Vagina (tissue), 2 donors: ENCODE measurements at regions not wholly inside any gene's neighbourhood (a gene's known extent, or its start where the extent isn't known, plus 50 kb on each side); places are given as distances from the start of the nearest gene placed in this dataset.

Experiments
- DNase-seq, 2 donors: peaks; one replicate each; pipeline ENCODE4 v3.0.0-alpha.2; 2017; ENCODE audit errors: extremely low spot score in 2 of 2
- H3K27ac ChIP-seq: fragments of 200-600 bp; sonication (generic); one replicate; pipeline ENCODE4 v1.5.1; 2019
- H3K27me3 ChIP-seq: fragments of 200-600 bp; sonication (generic); one replicate; pipeline ENCODE4 v1.5.1; 2019
- H3K36me3 ChIP-seq, 2 donors: fragments of 200-600 bp; sonication (generic); one replicate each; pipeline ENCODE4 v1.5.1; 2017 to 2019
- H3K4me1 ChIP-seq: fragments of 200-600 bp; sonication (generic); one replicate; pipeline ENCODE4 v1.5.1; 2019
- H3K4me3 ChIP-seq, 2 donors: fragments of 200-600 bp; sonication (generic); 1 replicate in 1 of 2; 2 replicates in 1 of 2; pipeline ENCODE4 v1.5.1; 2016 to 2019
- H3K9me3 ChIP-seq: fragments of 200-600 bp; sonication (generic); one replicate; pipeline ENCODE4 v1.5.1; 2019
- POLR2A ChIP-seq, 2 donors: fragments of 450-650 bp; IDR thresholded peaks; one replicate each; pipeline ENCODE4 v1.6.1; 2017; ENCODE audit warnings: antibody characterized with exemption in 2 of 2, mild to moderate bottlenecking in 2 of 2, moderate library complexity in 2 of 2
- POLR2AphosphoS5 ChIP-seq, 2 donors: sonication (generic); formaldehyde crosslinking; IDR thresholded peaks; one replicate each; pipeline ENCODE4 v1.9.0; 2017; ENCODE audit warnings: antibody characterized with exemption in 2 of 2, mild to moderate bottlenecking in 2 of 2, low read depth in 1 of 2; ENCODE audit not compliant: insufficient read depth in 1 of 2
- intact Hi-C: fragments of 100-400 bp; cut with DNase I; formaldehyde crosslinking; loops from one replicate; pipeline ENCODE4 v1.15.1; 2023
- TF ChIP-seq, protein P1 (sequence below), 3 experiments: fragments of 450-650 bp in 2 of 3; fragments of 200-600 bp in 1 of 3; sonication (generic) in 1 of 3; IDR thresholded peaks; one replicate each; pipeline ENCODE4 v1.5.1; 2017 to 2019; ENCODE audit warnings: antibody characterized with exemption in 3 of 3, mild to moderate bottlenecking in 2 of 3, moderate library complexity in 2 of 3

DNA sequence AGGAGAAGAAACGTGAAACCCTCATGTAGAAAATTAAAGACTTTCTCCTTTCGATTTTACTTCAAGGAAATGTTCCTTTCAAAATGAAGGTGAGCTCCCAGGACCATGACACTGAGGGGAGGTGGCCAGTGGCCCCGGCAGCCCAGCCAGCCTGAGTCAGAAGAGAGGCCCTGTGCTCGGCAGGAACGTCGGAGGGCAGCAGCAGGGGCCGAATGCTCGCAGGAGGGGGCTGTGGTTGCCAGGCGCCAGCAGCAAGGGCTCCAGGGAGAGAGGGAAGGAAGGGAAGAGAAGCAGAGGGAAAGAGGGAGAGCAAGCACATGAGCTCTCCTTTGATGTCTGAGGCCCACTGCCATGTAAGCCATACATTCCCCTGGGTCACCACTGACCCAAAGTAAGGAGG is 73.3 kb upstream of the ACKR3 start:
- DNase-seq, result no peak
- Histone ChIP-seq H3K9me3 (no peaks in the 10 kb centered on the region), H3K27me3 (no peaks in the 10 kb centered on the region), H3K27ac (no peak overlapping the region), H3K4me1 (no peaks in the 10 kb centered on the region), H3K4me3 (no peak overlapping the region), H3K36me3 (no peaks in the 10 kb centered on the region)
- no peak for TF ChIP-seq POLR2AphosphoS5 (IDR thresholded peaks at IDR 0.05; ENCODE audit: insufficient read depth in 1 of 2, low read depth in 1 of 2)
- no peak for TF ChIP-seq POLR2A (IDR thresholded peaks at IDR 0.05)
- TF ChIP-seq, protein P1, sequence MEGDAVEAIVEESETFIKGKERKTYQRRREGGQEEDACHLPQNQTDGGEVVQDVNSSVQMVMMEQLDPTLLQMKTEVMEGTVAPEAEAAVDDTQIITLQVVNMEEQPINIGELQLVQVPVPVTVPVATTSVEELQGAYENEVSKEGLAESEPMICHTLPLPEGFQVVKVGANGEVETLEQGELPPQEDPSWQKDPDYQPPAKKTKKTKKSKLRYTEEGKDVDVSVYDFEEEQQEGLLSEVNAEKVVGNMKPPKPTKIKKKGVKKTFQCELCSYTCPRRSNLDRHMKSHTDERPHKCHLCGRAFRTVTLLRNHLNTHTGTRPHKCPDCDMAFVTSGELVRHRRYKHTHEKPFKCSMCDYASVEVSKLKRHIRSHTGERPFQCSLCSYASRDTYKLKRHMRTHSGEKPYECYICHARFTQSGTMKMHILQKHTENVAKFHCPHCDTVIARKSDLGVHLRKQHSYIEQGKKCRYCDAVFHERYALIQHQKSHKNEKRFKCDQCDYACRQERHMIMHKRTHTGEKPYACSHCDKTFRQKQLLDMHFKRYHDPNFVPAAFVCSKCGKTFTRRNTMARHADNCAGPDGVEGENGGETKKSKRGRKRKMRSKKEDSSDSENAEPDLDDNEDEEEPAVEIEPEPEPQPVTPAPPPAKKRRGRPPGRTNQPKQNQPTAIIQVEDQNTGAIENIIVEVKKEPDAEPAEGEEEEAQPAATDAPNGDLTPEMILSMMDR (IDR thresholded peaks at IDR 0.05), result no peak
- intact Hi-C loops, result no loop called here

GRCh38 chr2:236498369-236498768 is 71.3 kb upstream of the ACKR3 start:
- Histone ChIP-seq H3K9me3 (no peaks in the 10 kb centered on the region), H3K27me3 (no peaks in the 10 kb centered on the region), H3K27ac (no peak overlapping the region), H3K36me3 (no peaks in the 10 kb centered on the region), H3K4me3 (no peak overlapping the region), H3K4me1 (no peaks in the 10 kb centered on the region)
- no peak for DNase-seq
- intact Hi-C loops, result no loop called here
- no peak for TF ChIP-seq POLR2A (IDR thresholded peaks at IDR 0.05)
- no peak for TF ChIP-seq POLR2AphosphoS5 (IDR thresholded peaks at IDR 0.05; ENCODE audit: insufficient read depth in 1 of 2, low read depth in 1 of 2)
- TF ChIP-seq, protein P1 (IDR thresholded peaks at IDR 0.05), result no peak

DNA sequence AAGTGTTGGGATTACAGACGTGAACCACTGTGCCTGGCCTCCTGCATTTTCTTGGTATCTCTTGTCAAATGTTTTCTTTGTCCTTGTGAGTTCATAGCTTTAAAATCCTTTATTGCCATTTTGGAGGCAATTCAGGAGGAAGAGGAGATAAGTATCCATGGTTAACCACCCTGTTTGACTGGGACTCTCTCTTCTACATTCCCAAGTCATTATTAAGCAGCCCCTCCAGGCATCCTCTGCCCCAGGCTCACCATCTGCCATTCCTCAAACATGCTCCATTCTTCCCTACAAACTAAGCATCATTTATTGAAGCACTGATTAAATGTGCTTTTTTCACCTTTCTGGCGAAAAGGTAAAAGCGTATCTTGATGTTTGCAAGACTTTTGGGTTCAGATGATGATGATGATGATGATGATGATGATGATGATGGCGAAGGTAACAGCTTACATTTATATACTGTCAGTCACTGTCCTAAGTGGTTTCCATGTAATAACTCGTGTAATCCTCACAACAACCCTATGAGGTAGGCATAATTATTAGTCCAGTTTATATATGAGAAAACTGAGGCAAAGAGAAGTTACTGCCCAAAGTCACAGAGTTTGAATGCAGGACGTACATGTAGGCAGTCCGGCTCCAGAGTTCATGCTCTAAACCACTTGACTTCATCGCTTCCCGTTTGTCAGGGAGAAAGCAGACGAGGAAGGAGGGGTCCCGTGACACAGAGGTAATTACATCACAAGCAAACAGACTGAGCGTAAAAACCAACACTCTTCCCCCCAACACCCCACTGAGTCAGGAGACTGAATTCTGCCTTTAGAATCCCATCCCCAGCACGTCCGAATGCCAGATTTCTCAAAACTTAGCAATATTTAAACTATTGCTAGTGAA is 69.7 kb upstream of the ACKR3 start:
- DNase-seq, result no peak
- Histone ChIP-seq H3K9me3 (no peaks in the 10 kb centered on the region), H3K4me1 (no peaks in the 10 kb centered on the region), H3K4me3 (no peak overlapping the region), H3K27ac (no peak overlapping the region), H3K36me3 (no peaks in the 10 kb centered on the region), H3K27me3 (no peaks in the 10 kb centered on the region)
- TF ChIP-seq, protein P1 (IDR thresholded peaks at IDR 0.05), result no peak
- TF ChIP-seq POLR2AphosphoS5 (IDR thresholded peaks at IDR 0.05; ENCODE audit: insufficient read depth in 1 of 2, low read depth in 1 of 2), result no peak
- no peak for TF ChIP-seq POLR2A (IDR thresholded peaks at IDR 0.05)
- intact Hi-C loops, result loop anchor here (10.0 kb wide), 1 partner anchor 525 kb away; no protein-coding TSS in a partner anchor

GRCh38 chr2:236501026-236501425 is 68.6 kb upstream of the ACKR3 start:
- no peak for DNase-seq
- no peaks in the 10 kb centered on the region for H3K36me3 ChIP-seq
- no peaks in the 10 kb centered on the region for H3K9me3 ChIP-seq
- H3K4me1 ChIP-seq, result no peaks in the 10 kb centered on the region
- intact Hi-C loops, result loop anchor here (10.0 kb wide), 1 partner anchor 524 kb away; no protein-coding TSS in a partner anchor
- no peak for TF ChIP-seq POLR2A (IDR thresholded peaks at IDR 0.05)
- TF ChIP-seq POLR2AphosphoS5 (IDR thresholded peaks at IDR 0.05; ENCODE audit: insufficient read depth in 1 of 2, low read depth in 1 of 2), result no peak
- TF ChIP-seq, protein P1 (IDR thresholded peaks at IDR 0.05), result no peak
- H3K27me3 ChIP-seq, result no peaks in the 10 kb centered on the region
- no peak overlapping the region for H3K27ac ChIP-seq
- H3K4me3 ChIP-seq, result no peak overlapping the region

DNA sequence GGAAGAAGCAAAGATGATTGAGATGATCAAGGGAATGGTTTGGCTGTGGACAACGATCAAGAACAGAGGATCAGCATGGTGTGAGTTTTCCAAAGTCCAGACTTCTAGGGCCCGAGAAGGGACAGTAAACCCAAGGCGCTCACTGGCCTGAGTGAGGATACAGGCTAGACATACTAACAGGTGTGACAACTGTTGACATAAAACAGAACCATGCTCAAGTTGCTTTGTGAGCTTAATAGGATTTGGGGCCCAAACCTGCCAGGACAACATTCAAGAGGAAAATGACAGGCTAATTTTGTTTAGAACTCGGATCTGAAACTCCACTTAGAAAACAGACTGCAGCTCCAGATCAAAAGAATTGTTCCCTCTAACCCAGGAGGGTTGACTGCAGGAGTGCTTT is 68.1 kb upstream of the ACKR3 start:
- intact Hi-C loops, result loop anchor here (10.0 kb wide), 1 partner anchor 523 kb away; no protein-coding TSS in a partner anchor
- Histone ChIP-seq H3K36me3 (no peaks in the 10 kb centered on the region), H3K9me3 (no peaks in the 10 kb centered on the region), H3K4me1 (no peaks in the 10 kb centered on the region), H3K27me3 (no peaks in the 10 kb centered on the region), H3K4me3 (no peak overlapping the region), H3K27ac (no peak overlapping the region)
- DNase-seq, result no peak
- TF ChIP-seq POLR2AphosphoS5 (IDR thresholded peaks at IDR 0.05; ENCODE audit: insufficient read depth in 1 of 2, low read depth in 1 of 2) (no peak), POLR2A (IDR thresholded peaks at IDR 0.05) (no peak)
- TF ChIP-seq, protein P1 (IDR thresholded peaks at IDR 0.05), result no peak
